GM12875 (cell line): ENCODE measurements at regions not wholly inside any gene's neighbourhood (a gene's known extent, or its start where the extent isn't known, plus 50 kb on each side); places are given as distances from the start of the nearest gene placed in this dataset.

Experiments used
- H3K4me3 ChIP-seq: one replicate; pipeline ENCODE4 v1.5.1; 2011; ENCODE audit warnings: low read depth, low read length, control low read depth
- CTCF ChIP-seq: IDR thresholded peaks from 2 replicates; pipeline ENCODE4 v1.5.1; 2011; ENCODE audit warnings: low read depth, mild to moderate bottlenecking, control low read depth, inconsistent platforms, low read length, moderate library complexity, borderline replicate concordance; ENCODE audit not compliant: insufficient read depth

GRCh38 chr2:122019724-122020123, 264.3 kb downstream of the TSN start:
- no peak for TF ChIP-seq CTCF
- no peak overlapping the region for H3K4me3 ChIP-seq

- no peak overlapping the region for H3K4me3 ChIP-seq
- no peak for TF ChIP-seq CTCF
These were observed 264.9 kb downstream of the TSN start for GRCh38 chr2:122020377-122020776.

- H3K4me3 ChIP-seq = no peak overlapping the region
- TF ChIP-seq CTCF = no peak
These were observed 266.5 kb downstream of the TSN start for GRCh38 chr2:122021941-122022340.

- TF ChIP-seq CTCF = no peak
- no peak overlapping the region for H3K4me3 ChIP-seq
These were observed 267.1 kb downstream of the TSN start for GRCh38 chr2:122022531-122022930.

- TF ChIP-seq CTCF = no peak
- H3K4me3 ChIP-seq = no peak overlapping the region
These were observed 267.8 kb downstream of the TSN start for GRCh38 chr2:122023059-122023864.

GRCh38 chr2:122027510-122028217, 272.2 kb downstream of the TSN start:
- no peak overlapping the region for H3K4me3 ChIP-seq
- TF ChIP-seq CTCF = no peak
